ENCODE measurements at regions not wholly inside any gene's neighbourhood (a gene's known extent, or its start where the extent isn't known, plus 50 kb on each side); places are given as distances from the start of the nearest gene placed in this dataset.

GRCh38 chr4:100762738-100763137 lies 244.9 kb upstream of the EMCN start:
- dilution Hi-C loops (cut with MboI; ENCODE audit: extremely low pct_ligation_motif_present, low sequenced_read_pairs) (no loop called here), intact Hi-C loops (cut with micrococcal nuclease) (no loop called here)
- no peaks in the 10 kb centered on the region for H3K36me3 ChIP-seq (ENCODE audit: control insufficient read depth in 2 of 2, extremely low read depth in 1 of 2, insufficient read depth in 2 of 2, low read length in 2 of 2)
- no TSS peak for BruUV-seq (replicated peaks)
- TF ChIP-seq EZH2 (IDR thresholded peaks at IDR 0.05; ENCODE audit: borderline replicate concordance, low read depth, low read length, severe bottlenecking) (no peak), POLR2AphosphoS5 (IDR thresholded peaks at IDR 0.05; ENCODE audit: insufficient read depth, low read depth, low read length) (no peak), POLR2A (IDR thresholded peaks at IDR 0.05; ENCODE audit: low read depth, low read length) (no peak), GATA2 (IDR thresholded peaks at IDR 0.05; ENCODE audit: insufficient read depth, insufficient read length, low read depth, low read length) (no peak), FOS (IDR thresholded peaks at IDR 0.05; ENCODE audit: borderline replicate concordance, insufficient read depth, low read length) (no peak), JUN (IDR thresholded peaks at IDR 0.05; ENCODE audit: borderline replicate concordance, insufficient read depth, insufficient read length, low read depth) (no peak), MYC (IDR thresholded peaks at IDR 0.05; ENCODE audit: low read depth, low read length) (no peak), MAX (IDR thresholded peaks at IDR 0.05; ENCODE audit: insufficient read depth, insufficient read length) (no peak), CTCF (IDR thresholded peaks at IDR 0.05; ENCODE audit: extremely low read depth in 1 of 2, insufficient read depth in 1 of 2, low read depth in 1 of 2, low read length in 2 of 2) (no peak)
- no peaks in the 10 kb centered on the region for H3K4me1 ChIP-seq (ENCODE audit: control insufficient read depth, extremely low read depth, insufficient read depth, low read length)
- no peak overlapping the region for H3K27ac ChIP-seq (ENCODE audit: insufficient read depth, low read depth, low read length)
- H3K9ac ChIP-seq (replicated peaks; ENCODE audit: extremely low read depth, insufficient read depth, low read length): no peak overlapping the region
- ChIA-PET CTCF (no interaction called here), POLR2A (no interaction called here)
- H2AFZ ChIP-seq (ENCODE audit: low read depth, low read length): no peak overlapping the region
- no peaks in the 10 kb centered on the region for H4K20me1 ChIP-seq (replicated peaks; ENCODE audit: control insufficient read depth, extremely low read depth, insufficient read depth, low read length)
- H3K27me3 ChIP-seq (ENCODE audit: control insufficient read depth in 2 of 2, insufficient read depth in 2 of 2, low read length in 2 of 2): no peaks in the 10 kb centered on the region
- no peak overlapping the region for H3K4me3 ChIP-seq (replicated peaks in 1 of 3; ENCODE audit: insufficient read depth in 1 of 3, low read depth in 1 of 3, low read length in 3 of 3)
- FAIRE-seq (no peak), DNase-seq (ENCODE audit: low read depth, low spot score) (no peak)
- H3K9me1 ChIP-seq (replicated peaks; ENCODE audit: control insufficient read depth, extremely low read depth, insufficient read depth, low read length): no peaks in the 10 kb centered on the region
- H3K79me2 ChIP-seq (ENCODE audit: control insufficient read depth, insufficient read depth, low read length): no peaks in the 10 kb centered on the region
- H3K4me2 ChIP-seq (ENCODE audit: insufficient read depth, low read length): no peak overlapping the region
- no peaks in the 10 kb centered on the region for H3K9me3 ChIP-seq (replicated peaks; ENCODE audit: control insufficient read depth, insufficient read depth, low read length)

Data from endothelial cell of umbilical vein (primary cell).